ENCODE measurements at regions not wholly inside any gene's neighbourhood (a gene's known extent, or its start where the extent isn't known, plus 50 kb on each side); places are given as distances from the start of the nearest gene placed in this dataset. TPM values are rescaled to one million over a fixed set of nuclear protein-coding genes. Genes with fewer than 3 reads are reported as not detected.

Small RNA genes in the stretch of these regions (small RNA-seq; reads per million reads assigned to genes)
- gene RF00026 (ENCODE audit: low replicate concordance) (not detected), gene RNU6-1168P (ENCODE audit: low replicate concordance) (not detected)

Data from tongue (tissue), 1 donor.